Endothelial cell of umbilical vein (primary cell): ENCODE measurements at regions not wholly inside any gene's neighbourhood (a gene's known extent, or its start where the extent isn't known, plus 50 kb on each side); places are given as distances from the start of the nearest gene placed in this dataset.

ENCODE experiments used
- CTCF ChIP-seq, 2 donors: IDR thresholded peaks; 1 replicate in 1 of 2; 2 replicates in 1 of 2; pipeline ENCODE4 v1.5.1; 2011; ENCODE audit warnings: low read length in 2 of 2, mild to moderate bottlenecking in 2 of 2, moderate library complexity in 2 of 2, control low read depth in 1 of 2, inconsistent platforms in 1 of 2, low read depth in 1 of 2; ENCODE audit not compliant: insufficient read depth in 1 of 2; ENCODE audit errors: extremely low read depth in 1 of 2
- EZH2 ChIP-seq: IDR thresholded peaks from 2 replicates; pipeline ENCODE4 v1.6.1; 2012; ENCODE audit warnings: borderline replicate concordance, low read depth, mild to moderate bottlenecking, moderate library complexity, low read length, inconsistent platforms; ENCODE audit not compliant: severe bottlenecking
- FOS ChIP-seq: IDR thresholded peaks from 2 replicates; pipeline ENCODE4 v1.6.1; 2011; ENCODE audit warnings: mild to moderate bottlenecking, low read length, moderate library complexity, borderline replicate concordance; ENCODE audit not compliant: insufficient read depth
- GATA2 ChIP-seq: IDR thresholded peaks from 2 replicates; pipeline ENCODE4 v1.7.0; 2011; ENCODE audit warnings: low read depth, mild to moderate bottlenecking, moderate library complexity, mixed read lengths, low read length; ENCODE audit not compliant: insufficient read length, insufficient read depth
- JUN ChIP-seq: IDR thresholded peaks from 2 replicates; pipeline ENCODE4 v1.6.1; 2011; ENCODE audit warnings: borderline replicate concordance, low read depth; ENCODE audit not compliant: insufficient read length, insufficient read depth
- MAX ChIP-seq: IDR thresholded peaks from 2 replicates; pipeline ENCODE4 v1.6.1; 2011; ENCODE audit not compliant: insufficient read depth, insufficient read length
- MYC ChIP-seq: IDR thresholded peaks from one replicate; pipeline ENCODE4 v1.6.1; 2011; ENCODE audit warnings: mild to moderate bottlenecking, low read depth, low read length
- POLR2A ChIP-seq: IDR thresholded peaks from 2 replicates; pipeline ENCODE4 v1.6.1; 2012; ENCODE audit warnings: low read depth, mild to moderate bottlenecking, control low read depth, low read length
- POLR2AphosphoS5 ChIP-seq: IDR thresholded peaks from 2 replicates; pipeline ENCODE4 v1.6.1; 2012; ENCODE audit warnings: low read depth, mild to moderate bottlenecking, control low read depth, low read length, moderate library complexity; ENCODE audit not compliant: insufficient read depth

GRCh38 chr5:58123501-58123900, 336.4 kb downstream of the PLK2 start:
- no peak for TF ChIP-seq CTCF (IDR thresholded peaks at IDR 0.05; ENCODE audit: extremely low read depth in 1 of 2, insufficient read depth in 1 of 2, low read depth in 1 of 2, low read length in 2 of 2)
- TF ChIP-seq FOS: no peak
- TF ChIP-seq POLR2AphosphoS5: no peak
- TF ChIP-seq POLR2A: no peak
- no peak for TF ChIP-seq MYC
- no peak for TF ChIP-seq MAX
- TF ChIP-seq EZH2: no peak
- TF ChIP-seq JUN: no peak
- TF ChIP-seq GATA2: no peak
